ENCODE measurements at regions not wholly inside any gene's neighbourhood (a gene's known extent, or its start where the extent isn't known, plus 50 kb on each side); places are given as distances from the start of the nearest gene placed in this dataset.

GRCh38 chr5:104733063-104733669, 1170.6 kb upstream of the NUDT12 start:
- no peaks in the 10 kb centered on the region for H3K4me1 ChIP-seq
- ATAC-seq, result no peak
- intact Hi-C loops (cut with DNase I), result no loop called here
- DNase-seq, result no peak
- H3K9me3 ChIP-seq, result no peaks in the 10 kb centered on the region
- H3K4me3 ChIP-seq, result no peak overlapping the region
- 84 to 85% methylated on average over 2 of the region's 2 CpGs for WGBS, 2 donors
- H3K27ac ChIP-seq, result no peak overlapping the region
- H3K27me3 ChIP-seq, result no peaks in the 10 kb centered on the region
- TF ChIP-seq CTCF (IDR thresholded peaks at IDR 0.05), result no peak
- H3K36me3 ChIP-seq, result no peaks in the 10 kb centered on the region

GRCh38 chr5:104731331-104731730, 1168.7 kb upstream of the NUDT12 start:
- Histone ChIP-seq H3K4me1 (no peaks in the 10 kb centered on the region), H3K4me3 (no peak overlapping the region), H3K27me3 (no peaks in the 10 kb centered on the region), H3K27ac (no peak overlapping the region), H3K9me3 (no peaks in the 10 kb centered on the region), H3K36me3 (no peaks in the 10 kb centered on the region)
- intact Hi-C loops (cut with DNase I), result no loop called here
- 58 to 71% methylated on average over 2 of the region's 2 CpGs for WGBS, 2 donors
- ATAC-seq (no peak), DNase-seq (no peak)
- TF ChIP-seq CTCF (IDR thresholded peaks at IDR 0.05), result no peak

- WGBS, 2 donors, result 44 to 48% methylated on average over 3 of the region's 3 CpGs
- H3K36me3 ChIP-seq, result no peaks in the 10 kb centered on the region
- H3K27me3 ChIP-seq, result no peaks in the 10 kb centered on the region
- H3K9me3 ChIP-seq, result peaks cover 0 to 36% (median 5%) of the 10 kb centered on the region in 11 donors
- no peak overlapping the region for H3K4me3 ChIP-seq
- intact Hi-C loops (cut with DNase I), result no loop called here
- ATAC-seq (no peak), DNase-seq (no peak)
- TF ChIP-seq CTCF (IDR thresholded peaks at IDR 0.05), result no peak
- no peak overlapping the region for H3K27ac ChIP-seq
- H3K4me1 ChIP-seq, result no peaks in the 10 kb centered on the region
Observed at GRCh38 chr5:104708027-104708426, 1145.4 kb upstream of the NUDT12 start.

GRCh38 chr5:104706600-104706999, 1144.0 kb upstream of the NUDT12 start:
- 69 to 77% methylated on average over 3 of the region's 3 CpGs for WGBS, 2 donors
- intact Hi-C loops (cut with DNase I), result no loop called here

More at GRCh38 chr5:104706600-104706999, 1144.0 kb upstream of the NUDT12 start:
- no peaks in the 10 kb centered on the region for H3K36me3 ChIP-seq
- DNase-seq, result no peak
- ATAC-seq, result no peak
- TF ChIP-seq CTCF (IDR thresholded peaks at IDR 0.05), result no peak
- no peak overlapping the region for H3K4me3 ChIP-seq
- H3K27me3 ChIP-seq, result no peaks in the 10 kb centered on the region
- peaks cover 0 to 22% (median 4%) of the 10 kb centered on the region in 11 donors for H3K9me3 ChIP-seq
- no peaks in the 10 kb centered on the region for H3K4me1 ChIP-seq
- no peak overlapping the region for H3K27ac ChIP-seq
